Caki2 (cell line): ENCODE measurements at regions not wholly inside any gene's neighbourhood (a gene's known extent, or its start where the extent isn't known, plus 50 kb on each side); places are given as distances from the start of the nearest gene placed in this dataset.
A peak's percentile ranks its signal among the peaks of the same experiment; 100 is the strongest.

ENCODE experiments used
- DNase-seq: peaks from one replicate; pipeline ENCODE4 v3.0.0-alpha.2; 2015; ENCODE audit warnings: low read depth
- in situ Hi-C: cut with HindIII; loops from 2 replicates; pipeline ENCODE4 v1.10.0; 2016; ENCODE audit warnings: low sequenced_read_pairs, low pct_unique_long_range_greater_than_20kb, mixed read lengths

- no peak for DNase-seq
- in situ Hi-C loops, result no loop called here
Measured at GRCh38 chr10:131469551-131469950, 158.0 kb upstream of the TCERG1L start.

GRCh38 chr10:131473645-131474044 is 162.1 kb upstream of the TCERG1L start:
- no peak for DNase-seq
- in situ Hi-C loops, result no loop called here

DNA sequence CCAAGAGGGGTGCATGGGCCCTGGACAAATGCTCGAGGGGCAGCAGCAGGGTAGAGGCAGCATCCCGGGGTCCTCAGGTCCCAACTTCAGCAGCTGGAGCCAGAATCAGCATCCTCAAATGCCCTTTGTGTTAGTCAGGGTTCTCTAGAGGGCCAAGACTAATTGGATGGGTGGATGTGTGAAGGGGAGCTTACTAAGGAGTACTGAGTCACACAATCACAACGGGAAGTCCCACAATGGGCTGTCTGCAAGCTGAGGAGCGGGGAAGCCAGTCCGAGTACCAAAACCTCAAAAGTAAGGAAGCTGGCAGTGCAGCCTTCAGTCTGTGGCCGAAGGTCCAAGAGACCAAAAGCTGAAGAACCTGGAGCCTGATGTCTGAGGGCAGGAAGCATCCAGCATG is 162.9 kb upstream of the TCERG1L start:
- in situ Hi-C loops, result no loop called here
- no peak for DNase-seq

- in situ Hi-C loops, result no loop called here
- DNase-seq, result no peak
Measured at GRCh38 chr10:131475043-131475442, 163.5 kb upstream of the TCERG1L start.

GRCh38 chr10:131475803-131476202 is 164.3 kb upstream of the TCERG1L start:
- in situ Hi-C loops, result no loop called here
- DNase-seq, result no peak

DNA sequence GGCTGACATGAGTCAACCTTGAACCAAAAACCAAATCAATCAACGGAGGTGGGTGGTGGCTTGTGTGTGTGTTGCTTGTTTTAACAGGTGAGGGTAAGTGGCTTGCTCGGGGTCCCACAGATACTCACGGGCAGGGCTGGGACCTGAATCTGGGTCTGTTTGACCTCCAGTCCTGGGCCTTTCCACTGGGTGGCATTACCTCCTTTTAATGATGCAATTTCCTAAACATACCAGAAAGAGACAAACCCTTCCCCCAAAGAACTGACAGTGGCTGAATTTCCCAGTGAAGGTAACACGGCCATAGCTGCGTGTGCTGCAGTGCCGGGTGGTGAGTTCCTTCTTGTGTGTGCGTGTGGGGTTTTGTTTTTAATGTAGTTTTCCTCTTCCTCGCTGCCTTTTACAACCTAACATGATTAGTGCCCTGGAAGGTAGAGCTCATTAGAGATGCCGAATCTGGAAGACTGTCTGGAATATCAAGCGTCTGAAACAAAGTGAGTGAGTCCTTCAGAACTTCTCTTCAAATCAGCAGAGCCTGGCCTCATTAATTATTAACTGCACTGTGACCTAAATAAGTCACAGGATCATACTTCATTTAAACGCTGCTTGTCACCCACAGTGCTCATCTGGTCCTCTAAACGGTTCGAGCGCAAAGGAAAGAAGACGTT is 166.1 kb upstream of the TCERG1L start:
- in situ Hi-C loops, result no loop called here
- peak; percentile 44 for DNase-seq

GRCh38 chr10:131478377-131478989 is 167.0 kb upstream of the TCERG1L start:
- in situ Hi-C loops, result no loop called here

GRCh38 chr10:131480066-131480465 is 168.5 kb upstream of the TCERG1L start:
- no peak for DNase-seq
- in situ Hi-C loops, result no loop called here

More at GRCh38 chr10:131478377-131478989, 167.0 kb upstream of the TCERG1L start:
- DNase-seq, result no peak

- no peak for DNase-seq
Measured at GRCh38 chr10:131480861-131481260, 169.3 kb upstream of the TCERG1L start.

DNA sequence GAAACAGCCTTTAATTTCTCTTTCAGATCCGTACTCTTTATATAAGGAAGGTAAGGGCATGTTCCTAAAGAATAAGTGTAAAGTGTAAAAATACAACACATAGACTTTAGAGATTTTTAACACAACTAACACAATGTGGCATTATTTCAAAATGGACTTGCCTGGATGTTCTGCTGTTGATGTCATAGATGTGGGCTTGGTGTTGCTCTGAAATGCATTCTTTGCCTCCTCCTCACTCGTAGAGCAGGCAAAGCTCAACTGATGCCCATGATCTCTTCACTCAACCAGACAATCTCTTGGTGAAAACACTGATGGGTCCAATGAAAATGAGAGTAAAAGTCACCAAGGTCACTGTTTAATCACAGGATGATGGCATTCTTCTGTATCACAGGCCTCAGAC is 174.2 kb upstream of the TCERG1L start:
- in situ Hi-C loops, result no loop called here

More at GRCh38 chr10:131480861-131481260, 169.3 kb upstream of the TCERG1L start:
- in situ Hi-C loops, result no loop called here

DNA sequence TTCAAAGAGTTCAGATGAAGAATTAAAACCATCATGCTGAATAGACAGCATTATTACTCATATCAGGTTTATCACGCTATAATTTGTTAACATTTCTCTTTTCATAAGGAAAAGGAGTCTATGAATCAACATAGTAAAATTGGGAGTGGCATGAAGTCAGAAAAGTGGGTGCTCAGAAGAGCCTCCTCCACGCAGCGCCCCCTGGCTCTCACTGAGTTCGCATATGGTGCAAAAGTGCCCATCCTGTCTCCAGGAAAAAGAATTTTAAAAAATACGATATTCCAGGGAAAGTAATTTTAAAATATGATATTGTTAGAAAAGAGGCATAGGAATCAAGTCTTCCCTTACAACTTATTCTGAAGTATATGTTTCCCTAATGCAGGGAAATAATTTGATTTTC is 176.3 kb upstream of the TCERG1L start:
- DNase-seq, result no peak
- in situ Hi-C loops, result no loop called here

More for the DNA sequence above, 174.2 kb upstream of the TCERG1L start:
- DNase-seq, result no peak

DNA sequence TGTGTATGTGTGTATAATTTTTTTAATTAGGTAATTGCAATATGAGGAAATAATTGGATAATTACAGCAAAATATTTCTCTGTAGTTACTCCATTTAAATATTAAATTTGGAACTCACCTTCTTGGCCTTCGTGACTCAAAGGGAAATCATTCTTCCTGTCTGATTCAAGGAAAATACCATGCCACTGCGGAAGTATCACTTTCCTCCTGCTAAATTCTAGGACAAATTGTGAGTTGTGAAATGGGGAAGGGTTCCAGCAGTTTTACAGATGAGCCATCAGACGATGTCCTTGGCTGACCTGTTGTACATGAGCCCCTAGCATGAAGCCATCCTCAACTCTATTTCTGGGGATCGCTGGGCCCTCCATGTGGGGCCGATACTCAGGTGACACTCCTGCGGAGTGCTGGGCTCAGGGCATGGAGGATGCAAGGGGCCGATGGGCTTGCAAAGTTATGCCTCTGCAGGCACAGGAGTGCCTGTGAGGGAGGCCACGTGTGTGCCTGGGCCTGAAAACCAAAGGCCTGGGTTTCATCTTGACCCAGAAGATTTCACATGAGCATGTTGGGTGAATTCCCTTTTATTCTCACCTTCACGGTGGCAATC is 179.6 kb upstream of the TCERG1L start:
- in situ Hi-C loops, result no loop called here

GRCh38 chr10:131492211-131492857 is 180.8 kb upstream of the TCERG1L start:
- DNase-seq, result no peak
- in situ Hi-C loops, result no loop called here

More for the DNA sequence above, 179.6 kb upstream of the TCERG1L start:
- no peak for DNase-seq

DNA sequence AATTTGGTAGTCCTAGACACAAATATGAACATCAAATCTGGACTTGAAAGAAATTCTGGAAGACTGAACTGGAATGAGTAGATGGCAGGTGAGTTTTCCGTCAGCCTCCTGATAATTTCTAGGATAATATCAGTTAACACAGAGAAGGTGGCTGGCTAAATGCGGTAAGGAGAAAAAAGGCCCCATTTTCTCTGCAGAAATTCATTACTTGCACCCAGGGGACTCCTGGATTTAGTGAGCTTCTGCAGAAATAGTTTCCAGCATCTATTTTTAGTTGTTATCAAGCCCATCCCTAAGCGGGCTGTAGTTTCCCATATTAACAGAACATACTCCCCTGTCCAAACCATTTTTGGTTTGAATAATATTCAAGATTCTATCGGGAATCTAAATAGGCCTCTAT is 181.9 kb upstream of the TCERG1L start:
- in situ Hi-C loops, result no loop called here
- no peak for DNase-seq

GRCh38 chr10:131494451-131494850 is 182.9 kb upstream of the TCERG1L start:
- no peak for DNase-seq
- in situ Hi-C loops, result no loop called here

GRCh38 chr10:131495224-131495623 is 183.7 kb upstream of the TCERG1L start:
- in situ Hi-C loops, result no loop called here
- DNase-seq, result no peak

- no peak for DNase-seq
- in situ Hi-C loops, result no loop called here
Measured at GRCh38 chr10:131495892-131496291, 184.4 kb upstream of the TCERG1L start.

DNA sequence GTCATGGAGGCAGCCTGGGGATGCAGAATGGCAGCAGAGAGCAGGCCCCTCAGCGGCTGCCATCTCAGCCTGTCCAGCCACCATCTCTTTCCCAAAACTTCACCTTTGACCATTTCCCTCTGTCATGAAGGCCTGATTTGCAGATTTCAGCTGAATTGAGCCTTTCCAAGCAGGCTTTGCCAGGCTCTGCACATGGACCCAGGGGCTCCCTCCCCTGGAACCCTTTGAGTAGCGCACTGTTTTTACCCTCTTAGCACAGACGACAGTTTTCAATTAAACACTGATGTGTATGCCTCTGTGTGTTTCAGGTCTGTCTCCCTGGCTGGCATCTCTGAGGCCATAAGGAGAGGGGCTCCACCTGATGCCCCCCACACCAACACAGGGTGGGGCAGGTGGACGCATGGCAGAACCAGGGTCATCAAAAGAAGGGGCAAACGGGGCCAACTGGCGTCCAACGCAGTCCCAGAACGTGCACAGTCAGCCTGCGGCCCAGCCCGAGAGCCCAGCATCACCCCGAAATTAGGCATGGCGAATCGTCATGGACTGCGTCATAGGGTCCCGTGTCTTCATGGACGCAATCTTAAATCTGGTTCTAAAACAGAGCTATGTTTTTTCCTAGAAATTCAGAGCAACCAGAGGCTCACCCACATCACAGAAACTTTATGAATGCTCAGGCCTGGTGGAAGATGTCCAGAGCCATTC is 185.0 kb upstream of the TCERG1L start:
- in situ Hi-C loops, result no loop called here
- DNase-seq, result no peak

DNA sequence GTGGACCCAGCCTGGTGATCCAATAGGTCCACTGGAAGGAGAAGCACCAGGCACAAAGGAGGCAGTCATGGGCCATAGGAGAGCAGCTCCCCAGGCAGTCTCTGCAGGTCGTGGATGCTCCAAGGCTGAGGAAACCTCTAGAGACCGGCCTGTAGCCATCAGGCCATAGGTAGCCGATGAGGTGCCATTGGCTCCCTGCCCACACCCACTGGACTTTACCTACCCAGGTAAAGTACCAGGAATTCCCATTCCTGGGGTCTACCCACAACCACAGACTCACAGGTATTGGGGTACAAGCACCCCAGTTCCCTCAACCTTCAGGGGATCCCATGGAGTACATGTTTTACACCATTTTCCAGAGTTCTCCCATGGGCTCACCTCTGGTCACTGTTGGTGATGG is 188.0 kb upstream of the TCERG1L start:
- in situ Hi-C loops, result no loop called here
- no peak for DNase-seq
